Central memory CD8-positive, alpha-beta T cell (primary cell): ENCODE measurements at regions not wholly inside any gene's neighbourhood (a gene's known extent, or its start where the extent isn't known, plus 50 kb on each side); places are given as distances from the start of the nearest gene placed in this dataset.

Experiments used
- ATAC-seq: fragments of 150-1000 bp; cut with Tn5 transposase; replicated peaks from 2 replicates; pipeline ENCODE4 v1.10.0; 2022; ENCODE audit warnings: mild to moderate bottlenecking, moderate FRiP score, moderate number of reproducible peaks; ENCODE audit not compliant: poor library complexity, severe bottlenecking; ENCODE audit errors: extremely low read depth
- DNase-seq, 2 donors: peaks; one replicate each; pipeline ENCODE4 v3.0.0; 2021; ENCODE audit warnings: low spot score in 2 of 2
- H3K27ac Mint-ChIP-seq: one replicate; pipeline ENCODE4 v1.8.0; 2022; ENCODE audit warnings: low read depth, mild to moderate bottlenecking, moderate library complexity, mixed read lengths
- H3K27me3 Mint-ChIP-seq: one replicate; pipeline ENCODE4 v1.8.0; 2022; ENCODE audit warnings: mixed read lengths
- H3K36me3 Mint-ChIP-seq: one replicate; pipeline ENCODE4 v1.8.0; 2022; ENCODE audit warnings: mild to moderate bottlenecking, moderate library complexity, mixed read lengths; ENCODE audit not compliant: insufficient read depth
- H3K4me1 Mint-ChIP-seq: one replicate; pipeline ENCODE4 v1.8.0; 2022; ENCODE audit warnings: mixed read lengths
- H3K4me3 Mint-ChIP-seq: one replicate; pipeline ENCODE4 v1.8.0; 2022; ENCODE audit warnings: mild to moderate bottlenecking, moderate library complexity, mixed read lengths
- H3K9me3 Mint-ChIP-seq: one replicate; pipeline ENCODE4 v1.8.0; 2022; ENCODE audit warnings: mixed read lengths

GRCh38 chr4:63563288-63564014, 845.8 kb downstream of the TECRL start:
- H3K27ac Mint-ChIP-seq, result no peak overlapping the region
- peaks cover 15% of the 10 kb centered on the region for H3K9me3 Mint-ChIP-seq
- no peaks in the 10 kb centered on the region for H3K36me3 Mint-ChIP-seq
- H3K27me3 Mint-ChIP-seq, result no peaks in the 10 kb centered on the region
- ATAC-seq (no peak), DNase-seq (no peak)
- H3K4me3 Mint-ChIP-seq, result no peak overlapping the region
- no peaks in the 10 kb centered on the region for H3K4me1 Mint-ChIP-seq

- Mint-ChIP-seq H3K4me1 (no peaks in the 10 kb centered on the region), H3K27ac (no peak overlapping the region), H3K27me3 (no peaks in the 10 kb centered on the region), H3K36me3 (no peaks in the 10 kb centered on the region), H3K4me3 (no peak overlapping the region), H3K9me3 (peaks cover 22% of the 10 kb centered on the region)
- DNase-seq (no peak), ATAC-seq (no peak)
These were observed 850.5 kb downstream of the TECRL start for GRCh38 chr4:63558709-63559108.

- DNase-seq, result no peak
- no peak for ATAC-seq
- Mint-ChIP-seq H3K27ac (no peak overlapping the region), H3K9me3 (peaks cover 30% of the 10 kb centered on the region), H3K4me3 (no peak overlapping the region), H3K36me3 (no peaks in the 10 kb centered on the region), H3K4me1 (no peaks in the 10 kb centered on the region), H3K27me3 (no peaks in the 10 kb centered on the region)
These were observed 852.9 kb downstream of the TECRL start for GRCh38 chr4:63556332-63556731.

- ATAC-seq (no peak), DNase-seq (no peak)
- Mint-ChIP-seq H3K4me3 (no peak overlapping the region), H3K9me3 (peaks cover 22% of the 10 kb centered on the region), H3K27me3 (no peaks in the 10 kb centered on the region), H3K27ac (no peak overlapping the region), H3K4me1 (no peaks in the 10 kb centered on the region), H3K36me3 (no peaks in the 10 kb centered on the region)
These were observed 856.1 kb downstream of the TECRL start for GRCh38 chr4:63553123-63553522.

GRCh38 chr4:63541828-63542227, 867.4 kb downstream of the TECRL start:
- Mint-ChIP-seq H3K36me3 (no peaks in the 10 kb centered on the region), H3K27me3 (no peaks in the 10 kb centered on the region), H3K27ac (no peak overlapping the region), H3K9me3 (peaks cover 29% of the 10 kb centered on the region), H3K4me3 (no peak overlapping the region), H3K4me1 (no peaks in the 10 kb centered on the region)
- no peak for ATAC-seq
- no peak for DNase-seq

- DNase-seq, result no peak
- no peaks in the 10 kb centered on the region for H3K4me1 Mint-ChIP-seq
- ATAC-seq, result no peak
- no peaks in the 10 kb centered on the region for H3K9me3 Mint-ChIP-seq
- H3K36me3 Mint-ChIP-seq, result no peaks in the 10 kb centered on the region
- H3K4me3 Mint-ChIP-seq, result no peak overlapping the region
- H3K27ac Mint-ChIP-seq, result no peak overlapping the region
- H3K27me3 Mint-ChIP-seq, result no peaks in the 10 kb centered on the region
These were observed 879.5 kb downstream of the TECRL start for GRCh38 chr4:63529581-63530337.

GRCh38 chr4:63528256-63528991, 880.8 kb downstream of the TECRL start:
- Mint-ChIP-seq H3K4me1 (no peaks in the 10 kb centered on the region), H3K9me3 (no peaks in the 10 kb centered on the region), H3K36me3 (no peaks in the 10 kb centered on the region), H3K27ac (no peak overlapping the region), H3K27me3 (no peaks in the 10 kb centered on the region), H3K4me3 (no peak overlapping the region)
- DNase-seq (no peak), ATAC-seq (no peak)

- ATAC-seq, result no peak
- no peak for DNase-seq
- Mint-ChIP-seq H3K4me3 (no peak overlapping the region), H3K36me3 (no peaks in the 10 kb centered on the region), H3K27me3 (no peaks in the 10 kb centered on the region), H3K27ac (no peak overlapping the region), H3K4me1 (no peaks in the 10 kb centered on the region), H3K9me3 (peaks cover 6% of the 10 kb centered on the region)
These were observed 883.0 kb downstream of the TECRL start for GRCh38 chr4:63526251-63526650.

- DNase-seq (no peak), ATAC-seq (no peak)
- H3K9me3 Mint-ChIP-seq, result peaks cover 7% of the 10 kb centered on the region
- no peaks in the 10 kb centered on the region for H3K27me3 Mint-ChIP-seq
- no peaks in the 10 kb centered on the region for H3K4me1 Mint-ChIP-seq
- no peak overlapping the region for H3K27ac Mint-ChIP-seq
- H3K4me3 Mint-ChIP-seq, result no peak overlapping the region
- no peaks in the 10 kb centered on the region for H3K36me3 Mint-ChIP-seq
These were observed 884.5 kb downstream of the TECRL start for GRCh38 chr4:63524764-63525163.

- Mint-ChIP-seq H3K36me3 (no peaks in the 10 kb centered on the region), H3K27me3 (no peaks in the 10 kb centered on the region), H3K27ac (no peak overlapping the region), H3K9me3 (peaks cover 34% of the 10 kb centered on the region), H3K4me1 (no peaks in the 10 kb centered on the region), H3K4me3 (no peak overlapping the region)
- DNase-seq, result no peak
- ATAC-seq, result no peak
These were observed 903.4 kb downstream of the TECRL start for GRCh38 chr4:63505714-63506460.

GRCh38 chr4:63493265-63493664, 916.0 kb downstream of the TECRL start:
- no peak overlapping the region for H3K4me3 Mint-ChIP-seq
- peaks cover 37% of the 10 kb centered on the region for H3K9me3 Mint-ChIP-seq

GRCh38 chr4:63492515-63492914, 916.7 kb downstream of the TECRL start:
- Mint-ChIP-seq H3K9me3 (peaks cover 37% of the 10 kb centered on the region), H3K4me3 (no peak overlapping the region), H3K4me1 (no peaks in the 10 kb centered on the region), H3K27me3 (no peaks in the 10 kb centered on the region), H3K27ac (no peak overlapping the region), H3K36me3 (no peaks in the 10 kb centered on the region)
- DNase-seq (no peak), ATAC-seq (no peak)

More at GRCh38 chr4:63493265-63493664, 916.0 kb downstream of the TECRL start:
- H3K36me3 Mint-ChIP-seq, result no peaks in the 10 kb centered on the region
- H3K27ac Mint-ChIP-seq, result no peak overlapping the region
- H3K4me1 Mint-ChIP-seq, result no peaks in the 10 kb centered on the region
- DNase-seq (no peak), ATAC-seq (no peak)
- H3K27me3 Mint-ChIP-seq, result no peaks in the 10 kb centered on the region
